COLO668 (cell line): ENCODE measurements at regions not wholly inside any gene's neighbourhood (a gene's known extent, or its start where the extent isn't known, plus 50 kb on each side); places are given as distances from the start of the nearest gene placed in this dataset.

Source experiments
- DNase-seq: peaks from one replicate; lab custom pipeline; 2025; ENCODE audit not compliant: unreplicated experiment; lab: John Stamatoyannopoulos, UW

- DNase-seq, result no peak
These were observed 666.9 kb downstream of the KCNT2 start for GRCh38 chr1:195941314-195941713.

DNA sequence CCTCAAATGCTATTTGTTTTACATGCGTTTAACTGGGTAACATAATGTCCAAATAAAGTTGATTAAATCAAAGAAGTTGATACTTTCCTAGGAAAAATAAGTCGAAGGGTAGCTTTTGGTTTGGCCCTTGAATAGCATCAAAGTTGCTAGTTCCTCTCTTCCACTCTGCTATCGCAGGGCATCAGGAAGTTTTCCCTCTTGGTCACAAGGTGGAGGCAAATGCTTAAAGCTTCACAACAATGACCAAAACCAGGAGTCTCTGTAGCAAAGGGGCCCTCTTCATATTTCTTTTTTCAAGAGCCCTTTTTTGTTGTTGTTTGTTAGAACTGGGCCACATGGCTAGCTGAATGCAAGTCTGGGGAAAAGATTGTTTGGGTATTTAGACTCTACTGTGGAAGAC lies 668.4 kb downstream of the KCNT2 start:
- no peak for DNase-seq

- no peak for DNase-seq
These were observed 673.3 kb downstream of the KCNT2 start for GRCh38 chr1:195934817-195935553.

DNA sequence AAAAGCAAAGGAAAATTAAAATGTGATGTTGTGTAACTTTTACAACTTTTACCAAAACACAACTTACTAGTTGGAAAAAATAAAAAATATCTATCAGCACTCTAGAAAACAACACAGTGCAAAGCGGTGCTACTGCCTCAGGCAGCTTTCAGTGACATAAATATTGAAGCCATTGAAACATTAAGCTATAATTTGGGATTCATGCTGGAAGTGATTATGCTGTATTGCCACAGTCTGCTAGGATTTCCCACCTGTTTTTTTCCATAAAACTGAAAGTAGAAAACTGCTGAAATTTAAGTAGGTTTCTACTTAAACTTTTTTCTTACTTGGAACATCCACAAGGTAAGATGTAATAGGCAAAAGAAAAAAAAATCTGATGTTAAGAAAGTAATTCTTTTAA lies 674.4 kb downstream of the KCNT2 start:
- DNase-seq, result no peak

DNA sequence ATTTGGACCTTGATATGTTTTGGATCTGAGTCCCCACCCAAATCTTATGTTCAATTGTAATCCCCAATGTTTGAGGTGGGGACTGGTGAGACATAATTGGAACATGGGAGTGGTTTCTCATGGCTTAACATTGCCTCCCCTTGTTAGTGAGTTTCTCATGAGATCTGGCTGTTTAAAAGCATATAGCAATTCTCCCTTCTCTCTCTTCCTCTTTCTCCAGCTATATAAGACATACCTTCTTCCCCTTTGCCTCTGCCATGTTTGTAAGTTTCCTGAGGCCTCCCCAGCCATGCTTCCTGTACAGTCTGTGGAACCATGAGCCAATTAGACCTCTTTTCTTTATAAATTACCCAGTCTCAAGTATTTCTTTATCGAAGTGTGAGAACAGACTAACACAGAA lies 692.4 kb downstream of the KCNT2 start:
- no peak for DNase-seq

DNA sequence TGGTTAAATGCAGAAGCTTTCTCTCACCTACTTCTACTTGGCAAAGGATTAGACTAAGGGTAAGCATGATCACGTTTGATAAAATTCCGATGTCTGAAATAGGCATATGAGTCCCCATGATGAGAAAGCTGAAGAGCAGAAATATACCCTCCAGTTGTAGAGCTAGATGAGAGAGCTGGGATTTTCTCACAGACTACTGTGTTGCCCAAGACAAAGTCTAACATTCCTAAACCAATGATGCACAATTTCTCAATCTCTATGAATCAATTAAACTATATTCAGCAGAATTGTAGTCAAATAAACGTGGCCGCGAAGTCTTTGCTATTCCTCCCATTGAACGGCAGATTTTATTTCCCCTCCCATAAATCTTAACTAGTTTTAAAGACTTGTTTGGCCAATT lies 699.2 kb downstream of the KCNT2 start:
- DNase-seq, result no peak

DNA sequence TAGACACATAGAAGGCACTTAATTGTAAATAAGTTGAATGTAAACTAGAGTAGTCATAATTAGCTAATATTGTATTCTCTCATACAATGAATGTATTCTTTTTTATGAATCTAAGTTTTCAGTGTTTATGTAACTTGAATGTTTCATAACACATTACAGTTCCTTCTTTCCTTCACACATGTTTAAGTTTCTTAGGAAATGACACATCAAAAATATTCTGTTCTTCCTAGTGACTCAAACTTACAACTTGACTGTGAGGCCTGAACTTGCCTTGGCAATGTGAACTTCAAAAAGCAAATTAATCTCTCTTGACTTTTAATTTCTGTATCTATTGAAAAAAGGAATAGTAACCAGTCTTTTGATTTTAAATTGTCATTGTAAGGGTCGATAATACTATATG lies 700.1 kb downstream of the KCNT2 start:
- DNase-seq, result no peak

DNA sequence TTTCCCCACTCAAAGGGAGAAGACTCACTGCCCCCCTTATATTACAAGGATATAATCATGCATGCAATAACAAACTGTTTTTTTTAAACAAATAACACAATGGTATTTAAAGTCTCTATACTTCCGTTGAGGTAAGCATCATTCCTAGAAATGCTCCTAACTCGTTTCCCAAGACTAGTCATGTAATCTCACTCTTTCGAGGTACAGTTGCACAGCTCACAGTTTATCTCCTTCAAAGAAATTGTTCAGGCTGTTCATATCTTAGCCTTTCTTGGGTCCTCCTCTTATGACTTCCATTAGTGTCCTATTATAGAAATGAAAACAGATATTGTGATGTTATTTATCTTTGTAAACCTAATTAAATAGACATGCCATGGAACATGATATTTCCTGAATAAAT lies 705.0 kb downstream of the KCNT2 start:
- no peak for DNase-seq

- DNase-seq, result no peak
These were observed 705.5 kb downstream of the KCNT2 start for GRCh38 chr1:195902779-195903178.

DNA sequence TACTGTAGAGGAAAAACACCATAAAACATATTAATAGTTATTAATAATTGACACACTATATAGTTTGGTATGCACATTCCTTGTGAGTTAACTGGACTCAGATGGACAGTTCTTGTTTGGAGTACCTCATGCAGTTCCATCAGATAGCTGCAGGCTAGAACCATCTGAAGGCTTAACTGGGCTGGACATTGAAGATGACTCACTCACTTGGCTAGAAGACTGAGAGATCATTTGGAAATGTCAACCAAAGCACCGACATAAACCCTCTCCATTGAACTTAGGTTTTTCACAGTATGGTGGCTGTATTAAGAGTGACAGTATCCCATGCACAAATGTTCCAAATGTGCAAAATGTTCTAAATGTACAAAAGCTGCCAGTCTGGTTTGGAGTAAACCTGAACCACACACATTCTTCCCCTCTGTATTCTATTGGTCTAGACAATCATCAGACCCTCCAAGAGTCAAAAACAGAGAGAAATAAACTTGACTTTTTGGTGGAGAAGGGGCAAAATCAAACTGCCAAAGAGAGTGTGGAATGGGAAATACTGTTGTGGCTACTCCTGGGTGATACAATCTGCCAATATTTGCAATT lies 708.4 kb downstream of the KCNT2 start:
- no peak for DNase-seq

- DNase-seq, result no peak
These were observed 709.3 kb downstream of the KCNT2 start for GRCh38 chr1:195898924-195899323.

DNA sequence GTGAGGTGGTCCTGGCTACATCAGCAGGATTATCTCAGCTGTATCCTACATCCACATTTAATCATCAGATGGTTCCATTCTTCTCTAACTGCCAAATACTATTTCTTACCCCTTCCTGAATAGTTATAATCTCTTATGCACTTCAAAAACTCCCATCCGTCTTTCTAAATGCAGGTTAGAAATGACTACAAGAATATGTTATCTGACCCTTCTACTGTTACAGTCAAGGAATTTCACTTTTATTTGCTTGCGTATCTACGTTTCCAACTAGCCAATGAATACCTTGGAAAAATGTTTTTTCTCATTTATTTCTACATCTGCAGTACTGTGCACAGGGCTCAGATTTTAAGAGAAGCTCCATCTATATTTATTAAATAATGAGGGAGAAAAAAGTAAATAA lies 709.9 kb downstream of the KCNT2 start:
- DNase-seq, result no peak

- no peak for DNase-seq
These were observed 711.2 kb downstream of the KCNT2 start for GRCh38 chr1:195897076-195897475.

DNA sequence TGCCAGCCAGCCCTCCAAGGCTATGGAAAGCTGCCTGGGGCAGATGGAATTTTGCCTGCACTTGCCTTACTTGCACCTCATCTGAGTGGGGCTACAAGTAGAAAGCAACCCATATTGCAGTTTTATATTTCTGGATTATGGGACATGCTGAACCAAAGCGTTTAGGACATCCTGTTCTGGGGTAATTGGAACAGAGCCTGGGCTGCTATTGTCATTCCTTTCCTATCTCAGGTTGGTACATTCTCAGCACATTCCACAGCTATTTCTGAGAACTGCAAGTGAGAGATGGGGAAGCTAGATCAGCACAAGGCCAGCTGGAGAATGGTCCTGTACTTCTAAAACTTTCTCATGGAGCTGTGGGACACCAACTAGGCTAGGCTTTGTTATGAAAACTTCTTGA lies 713.8 kb downstream of the KCNT2 start:
- no peak for DNase-seq

GRCh38 chr1:195886000-195886399 lies 722.2 kb downstream of the KCNT2 start:
- no peak for DNase-seq

DNA sequence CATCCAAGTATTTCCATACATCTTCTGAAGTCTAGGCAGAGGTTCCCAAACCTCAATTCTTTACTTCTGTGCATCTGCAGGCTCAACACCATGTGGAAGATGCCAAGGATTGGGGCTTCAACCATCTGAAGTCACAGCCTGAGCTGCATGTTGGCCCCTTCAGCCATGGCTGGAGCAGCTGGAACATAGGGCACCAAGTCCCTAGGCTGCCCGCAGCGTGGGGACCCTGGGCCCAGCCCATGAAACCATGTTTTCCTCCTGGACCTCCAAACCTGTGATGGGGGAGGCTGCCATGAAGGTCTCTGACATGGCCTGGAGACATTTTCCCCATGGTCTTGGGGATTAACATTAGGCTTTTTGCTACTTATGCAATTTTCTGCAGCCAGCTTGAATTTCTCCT lies 729.8 kb downstream of the KCNT2 start:
- DNase-seq, result no peak

GRCh38 chr1:195876792-195877191 lies 731.4 kb downstream of the KCNT2 start:
- DNase-seq, result no peak

DNA sequence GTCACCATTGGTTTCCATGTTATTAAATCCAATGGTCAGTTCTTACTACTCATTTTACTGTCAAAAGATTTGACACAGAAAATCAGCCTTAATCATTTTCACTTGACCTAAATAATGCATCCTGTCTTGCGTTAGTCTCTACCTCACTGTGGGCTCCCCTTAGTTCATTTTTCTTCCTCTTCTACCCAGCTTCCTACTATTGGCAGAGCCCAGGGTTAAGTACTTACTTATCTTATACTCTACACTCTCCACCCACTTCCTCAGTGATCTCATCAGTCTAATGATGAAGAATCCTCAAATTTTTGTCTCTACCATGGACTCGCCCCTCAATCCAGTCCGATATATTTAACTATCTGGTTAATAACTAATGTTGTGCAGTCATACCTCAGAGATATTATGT lies 735.9 kb downstream of the KCNT2 start:
- no peak for DNase-seq

GRCh38 chr1:195867638-195868037 lies 740.6 kb downstream of the KCNT2 start:
- no peak for DNase-seq

GRCh38 chr1:195866781-195867222 lies 741.4 kb downstream of the KCNT2 start:
- DNase-seq, result no peak

DNA sequence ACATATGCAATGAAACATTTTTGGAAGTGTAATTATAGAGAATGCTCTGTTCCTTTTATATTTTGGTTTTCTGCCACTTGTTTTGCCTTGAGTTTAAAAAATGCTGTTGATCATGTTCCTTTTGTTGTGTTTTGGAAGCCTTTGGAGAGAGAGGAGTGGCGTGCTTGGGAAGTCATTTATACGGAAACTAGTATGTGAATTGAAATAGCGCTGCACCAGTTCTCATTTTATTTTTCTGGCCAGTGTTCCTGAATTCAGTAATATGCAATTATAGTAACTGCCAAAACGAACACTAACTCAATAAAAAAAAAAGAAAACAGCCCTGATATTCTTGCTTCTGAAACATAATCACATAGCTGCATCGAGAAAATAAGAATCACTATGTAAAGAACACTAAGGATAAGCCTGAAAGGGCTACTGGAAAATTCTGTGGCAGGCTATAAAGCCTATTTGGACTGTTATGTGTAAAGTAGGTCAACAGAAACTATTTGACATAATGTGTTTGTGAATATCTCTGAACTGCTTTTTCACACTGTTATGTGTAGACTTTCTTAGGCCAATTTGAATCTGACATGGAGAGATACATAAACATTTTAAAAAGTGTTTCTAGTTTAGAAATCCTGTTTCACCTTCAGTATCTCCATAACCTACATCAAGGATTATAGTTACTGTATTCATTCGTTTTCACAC lies 742.0 kb downstream of the KCNT2 start:
- DNase-seq, result no peak

- DNase-seq, result no peak
These were observed 756.4 kb downstream of the KCNT2 start for GRCh38 chr1:195851804-195852203.
